K562 (cell line): ENCODE measurements at regions not wholly inside any gene's neighbourhood (a gene's known extent, or its start where the extent isn't known, plus 50 kb on each side); places are given as distances from the start of the nearest gene placed in this dataset.

Experiments
- ATAC-seq: fragments of 200-7000 bp; cut with Tn5 transposase; 3 replicates; pipeline ENCODE4 v1.9.1; 2020; ENCODE audit warnings: moderate library complexity
- BruUV-seq: library from RNA; stranded (reverse); fragments of 400-500 nt; replicated peaks from 2 replicates; lab custom pipeline; 2021; lab: Mats Ljungman, UMichigan
- CTCF ChIA-PET: fragments of 300-600 bp; formaldehyde crosslinking; extraction: SDS; loops from one replicate; lab custom pipeline; 2021; ENCODE audit warnings: low intra/inter-chr PET ratio; lab: Yijun Ruan, JAX
- POLR2A ChIA-PET: fragments of 300-600, 350-650 bp; sonication (Branson Sonifier 250); formaldehyde crosslinking; extraction: SDS; loops from one replicate; lab custom pipeline; 2021; ENCODE audit warnings: antibody characterized with exemption, inconsistent platforms; lab: Yijun Ruan, JAX
- DNase-seq, 4 experiments: peaks; one replicate each; pipeline versions ENCODE4 v3.0.0 to v3.0.0-alpha.2; 2011 to 2018; ENCODE audit warnings: low spot score in 3 of 4, mixed read lengths in 3 of 4; ENCODE audit errors: extremely low read depth in 1 of 4
- FAIRE-seq: peaks from 2 replicates; lab custom pipeline; 2011; peaks lifted over from hg19 to GRCh38; lab: Jason Lieb, UNC
- H2AFZ ChIP-seq: 2 replicates; pipeline ENCODE4 v1.6.0; 2011; ENCODE audit warnings: low read depth, low read length, control low read depth, inconsistent platforms
- H3K27ac ChIP-seq: fragments of 200-600 bp; 3 replicates; pipeline ENCODE4 v1.8.0; 2011; ENCODE audit warnings: low read depth, mild to moderate bottlenecking, control low read depth, inconsistent platforms, low read length, moderate library complexity, mixed read lengths; ENCODE audit errors: extremely low read depth
- H3K27me3 ChIP-seq, 2 experiments: fragments of 300-600 bp in 1 of 2; 2 replicates in 1 of 2; 3 replicates in 1 of 2; pipeline versions ENCODE4 v1.6.0 to v1.8.0; 2011; ENCODE audit warnings: inconsistent platforms in 2 of 2, low read length in 2 of 2, mild to moderate bottlenecking in 1 of 2, mixed read lengths in 1 of 2, moderate library complexity in 1 of 2; ENCODE audit not compliant: control insufficient read depth in 2 of 2, insufficient read depth in 2 of 2
- H3K36me3 ChIP-seq: fragments of 300-600 bp; 3 replicates; pipeline ENCODE4 v1.8.0; 2011; ENCODE audit warnings: mild to moderate bottlenecking, low read length, inconsistent platforms; ENCODE audit not compliant: control insufficient read depth, insufficient read depth
- H3K4me1 ChIP-seq, 2 experiments: fragments of 200-600 bp in 1 of 2; replicated peaks in 1 of 2; 2 replicates in 1 of 2; 3 replicates in 1 of 2; pipeline versions ENCODE4 v1.5.1 to v1.8.0; 2011; ENCODE audit warnings: inconsistent platforms in 2 of 2, low read length in 2 of 2, mild to moderate bottlenecking in 1 of 2, mixed read lengths in 1 of 2, moderate library complexity in 1 of 2; ENCODE audit not compliant: control insufficient read depth in 2 of 2, insufficient read depth in 2 of 2
- H3K4me2 ChIP-seq: 2 replicates; pipeline ENCODE4 v1.6.1; 2011; ENCODE audit warnings: low read length, control low read depth, inconsistent platforms, mixed read lengths; ENCODE audit not compliant: insufficient read depth
- H3K4me3 ChIP-seq: fragments of 200-600 bp; sonication (generic), shearing (Covaris generic); 2 replicates; pipeline ENCODE4 v1.5.1; 2016; ENCODE audit warnings: control low read depth, inconsistent platforms
- H3K79me2 ChIP-seq: fragments of 200-600 bp; 3 replicates; pipeline ENCODE4 v1.8.0; 2011; ENCODE audit warnings: low read length, inconsistent platforms; ENCODE audit not compliant: control insufficient read depth, insufficient read depth
- H3K9ac ChIP-seq, 2 experiments: 2 replicates each; pipeline versions ENCODE4 v1.6.0 to v1.6.1; 2011; ENCODE audit warnings: low read depth in 2 of 2, low read length in 2 of 2, control low read depth in 1 of 2, inconsistent platforms in 1 of 2, mild to moderate bottlenecking in 1 of 2, mixed read lengths in 1 of 2; ENCODE audit not compliant: insufficient read depth in 1 of 2
- H3K9me1 ChIP-seq: one replicate; pipeline ENCODE4 v1.6.0; 2011; ENCODE audit warnings: inconsistent platforms, mild to moderate bottlenecking, low read length, moderate library complexity; ENCODE audit not compliant: control insufficient read depth, insufficient read depth
- H3K9me3 ChIP-seq: replicated peaks from 2 replicates; pipeline ENCODE4 v1.5.1; 2011; ENCODE audit warnings: low read depth, low read length, inconsistent platforms; ENCODE audit not compliant: control insufficient read depth, insufficient read depth
- H4K20me1 ChIP-seq: replicated peaks from 2 replicates; pipeline ENCODE4 v1.6.1; 2011; ENCODE audit warnings: low read length, inconsistent platforms, mixed read lengths; ENCODE audit not compliant: control insufficient read depth, insufficient read depth
- BCL6 ChIP-seq: fragments of 250-450 bp; sonication (Bioruptor Pico); IDR thresholded peaks from 2 replicates; pipeline ENCODE4 v1.4.0; 2020
- BRF2 ChIP-seq: IDR thresholded peaks from 3 replicates; pipeline ENCODE4 v1.6.1; 2011; ENCODE audit warnings: borderline replicate concordance, mild to moderate bottlenecking; ENCODE audit not compliant: insufficient read length, insufficient read depth
- CSDE1 ChIP-seq, 2 experiments: fragments of 450-650 bp; IDR thresholded peaks; 2 replicates each; pipeline ENCODE4 v1.6.1; 2016; ENCODE audit warnings: mild to moderate bottlenecking in 1 of 2
- ELF1 ChIP-seq: fragments of 200-800 bp; sonication (Bioruptor generic); IDR thresholded peaks from 2 replicates; pipeline ENCODE4 v1.6.1; 2016; ENCODE audit warnings: missing genetic modification characterization, missing compliant biosample characterization
- GABPA ChIP-seq: fragments of 200-800 bp; sonication (Bioruptor generic); conservative IDR thresholded peaks from 2 replicates; pipeline ENCODE4 v1.6.1; 2016; ENCODE audit warnings: low read depth, missing genetic modification characterization, missing compliant biosample characterization
- KDM2B ChIP-seq: fragments of 250-450 bp; sonication (Bioruptor Pico); IDR thresholded peaks from 2 replicates; pipeline ENCODE4 v1.8.0; 2021; ENCODE audit warnings: mild to moderate bottlenecking, moderate library complexity
- MTA3 ChIP-seq: fragments of 450-650 bp; formaldehyde crosslinking; IDR thresholded peaks from 2 replicates; pipeline ENCODE4 v1.6.1; 2017; ENCODE audit warnings: mild to moderate bottlenecking, borderline replicate concordance
- POLR3A ChIP-seq: IDR thresholded peaks from 2 replicates; pipeline ENCODE4 v1.6.1; 2011; ENCODE audit warnings: borderline replicate concordance, mild to moderate bottlenecking, moderate library complexity; ENCODE audit not compliant: insufficient read length, insufficient read depth; ENCODE audit errors: extremely low read depth
- RBM22 ChIP-seq: fragments of 200-400 bp; formaldehyde crosslinking; IDR thresholded peaks from 2 replicates; pipeline ENCODE4 v1.6.1; 2018; ENCODE audit warnings: low read length, low read depth; ENCODE audit not compliant: poor library complexity, severe bottlenecking
- SOX6 ChIP-seq: fragments of 450-650 bp; IDR thresholded peaks from 2 replicates; pipeline ENCODE4 v1.6.1; 2014; ENCODE audit warnings: mild to moderate bottlenecking
- SREBF1 ChIP-seq: fragments of 150-350 bp; IDR thresholded peaks from 2 replicates; pipeline ENCODE4 v1.6.1; 2014; ENCODE audit warnings: antibody characterized with exemption, low read depth, low read length, borderline replicate concordance
- ZBTB2 ChIP-seq: fragments of 450-650 bp; IDR thresholded peaks from 2 replicates; pipeline ENCODE4 v1.6.1; 2016; ENCODE audit warnings: antibody characterized with exemption
- ZNF785 ChIP-seq: fragments of 250-450 bp; sonication (Bioruptor Pico); IDR thresholded peaks from 2 replicates; pipeline ENCODE4 v1.4.0; 2020; ENCODE audit warnings: mild to moderate bottlenecking
- ZSCAN29 ChIP-seq: fragments of 450-650 bp; IDR thresholded peaks from 2 replicates; pipeline ENCODE4 v1.6.1; 2017
- whole genome bisulfite sequencing: fragments of 100-300 bp; shearing (Covaris generic); methylation state at CpG from one replicate; pipeline ENCODE4 v1.1.6; 2016; ENCODE audit warnings: low coverage, mixed read lengths; ENCODE audit not compliant: insufficient coverage; ENCODE audit errors: missing lambda C conversion rate; 5-methylcytosine and 5-hydroxymethylcytosine counted together
- in situ Hi-C: fragments of 300-500 bp; cut with MboI; formaldehyde crosslinking; loops from 4 replicates; pipeline ENCODE4 v1.15.0; 2018; ENCODE audit warnings: inconsistent platforms, mixed read lengths
- intact Hi-C: fragments of 100-400 bp; cut with micrococcal nuclease; formaldehyde crosslinking; loops from 2 replicates; pipeline ENCODE4 v1.14.2; 2022

GRCh38 chr4:133585323-133585722, 436.2 kb downstream of the PCDH10 start:
- Histone ChIP-seq H2AFZ (0 out of 2 replicates have a peak overlapping the region, but pooled peaks have one; percentile 32), H3K27me3 (no peaks in the 10 kb centered on the region), H3K27ac (no peak overlapping the region), H3K79me2 (no peaks in the 10 kb centered on the region), H3K9me1 (no peaks in the 10 kb centered on the region), H3K4me3 (no peak overlapping the region), H3K9me3 (no peaks in the 10 kb centered on the region), H3K4me1 (no peaks in the 10 kb centered on the region; a peak in 1 of 5 replicates), H3K36me3 (no peaks in the 10 kb centered on the region), H3K9ac (no peak overlapping the region), H3K4me2 (no peak overlapping the region), H4K20me1 (no peaks in the 10 kb centered on the region)
- BruUV-seq, result no TSS peak
- CTCF ChIA-PET, result no interaction called here
- intact Hi-C loops (no loop called here), in situ Hi-C loops (no loop called here)
- 20% methylated on average over 7 of the region's 8 CpGs for WGBS
- no peak for TF ChIP-seq KDM2B (CRISPR knock-in tag)
- POLR2A ChIA-PET, result no interaction called here
- ATAC-seq (no peak), FAIRE-seq (no peak), DNase-seq (no peak)

GRCh38 chr4:133584714-133585113, 435.6 kb downstream of the PCDH10 start:
- no peaks in the 10 kb centered on the region for H3K79me2 ChIP-seq
- FAIRE-seq (no peak), ATAC-seq (no peak), DNase-seq (no peak)
- H4K20me1 ChIP-seq, result no peaks in the 10 kb centered on the region
- H3K4me2 ChIP-seq, result no peak overlapping the region
- H3K9ac ChIP-seq, result no peak overlapping the region
- no peaks in the 10 kb centered on the region for H3K9me3 ChIP-seq
- no TSS peak for BruUV-seq
- ChIA-PET CTCF (no interaction called here), POLR2A (no interaction called here)
- in situ Hi-C loops (no loop called here), intact Hi-C loops (no loop called here)
- H3K4me3 ChIP-seq, result no peak overlapping the region
- H3K27ac ChIP-seq, result no peak overlapping the region
- H3K36me3 ChIP-seq, result no peaks in the 10 kb centered on the region
- H3K4me1 ChIP-seq, result no peaks in the 10 kb centered on the region; a peak in 1 of 5 replicates
- no peaks in the 10 kb centered on the region for H3K9me1 ChIP-seq
- 8% methylated on average over 5 of the region's 5 CpGs for WGBS
- no peak overlapping the region for H2AFZ ChIP-seq
- no peaks in the 10 kb centered on the region for H3K27me3 ChIP-seq
- TF ChIP-seq BCL6 (CRISPR knock-in tag), result no peak
- no peak for TF ChIP-seq MTA3
- TF ChIP-seq ELF1 (tag), result no peak
- no peak for TF ChIP-seq RBM22
- TF ChIP-seq POLR3A, result no peak
- TF ChIP-seq BRF2, result no peak
- TF ChIP-seq ZBTB2, result no peak
- TF ChIP-seq ZNF785 (CRISPR knock-in tag), result no peak
- no peak for TF ChIP-seq ZSCAN29
- TF ChIP-seq SREBF1, result no peak
- no peak for TF ChIP-seq GABPA (tag)
- TF ChIP-seq CSDE1 (IDR thresholded peaks at IDR 0.05), result no peak
- no peak for TF ChIP-seq SOX6
